Fibroblast of mammary gland (primary cell): ENCODE measurements at regions not wholly inside any gene's neighbourhood (a gene's known extent, or its start where the extent isn't known, plus 50 kb on each side); places are given as distances from the start of the nearest gene placed in this dataset.

ENCODE experiments used
- DNase-seq: peaks from one replicate; pipeline ENCODE4 v3.0.0-alpha.2; 2010; ENCODE audit warnings: low read depth
- H3K4me3 ChIP-seq: 2 replicates; pipeline ENCODE4 v1.5.1; 2011; ENCODE audit warnings: low read depth, mild to moderate bottlenecking, low read length, moderate library complexity; ENCODE audit not compliant: control insufficient read depth
- CTCF ChIP-seq: conservative IDR thresholded peaks from 2 replicates; pipeline ENCODE4 v1.5.1; 2011; ENCODE audit warnings: low read depth, low read length, inconsistent platforms; ENCODE audit not compliant: control insufficient read depth, insufficient read depth

- TF ChIP-seq CTCF = no peak
- DNase-seq = no peak
- H3K4me3 ChIP-seq = no peak overlapping the region
These were observed 986.9 kb upstream of the CHORDC1 start for GRCh38 chr11:91209751-91210150.

- no peak overlapping the region for H3K4me3 ChIP-seq
- no peak for TF ChIP-seq CTCF
- no peak for DNase-seq
These were observed 986.5 kb upstream of the CHORDC1 start for GRCh38 chr11:91209306-91209705.

- DNase-seq = no peak
- no peak for TF ChIP-seq CTCF
- no peak overlapping the region for H3K4me3 ChIP-seq
These were observed 977.0 kb upstream of the CHORDC1 start for GRCh38 chr11:91199866-91200265.

GRCh38 chr11:91194546-91194945 is 971.7 kb upstream of the CHORDC1 start:
- no peak for TF ChIP-seq CTCF
- DNase-seq = no peak
- no peak overlapping the region for H3K4me3 ChIP-seq

GRCh38 chr11:91188484-91188883 is 965.6 kb upstream of the CHORDC1 start:
- TF ChIP-seq CTCF = no peak
- no peak for DNase-seq
- no peak overlapping the region for H3K4me3 ChIP-seq

- DNase-seq = no peak
- no peak overlapping the region for H3K4me3 ChIP-seq
- no peak for TF ChIP-seq CTCF
These were observed 964.5 kb upstream of the CHORDC1 start for GRCh38 chr11:91187314-91187713.

- TF ChIP-seq CTCF = no peak
- H3K4me3 ChIP-seq = no peak overlapping the region
- DNase-seq = peak; percentile 5
These were observed 955.5 kb upstream of the CHORDC1 start for GRCh38 chr11:91178366-91178765.
